Heart left ventricle (tissue), 13 donors: ENCODE measurements at regions not wholly inside any gene's neighbourhood (a gene's known extent, or its start where the extent isn't known, plus 50 kb on each side); places are given as distances from the start of the nearest gene placed in this dataset.

Source experiments
- POLR2A ChIP-seq, 2 donors: fragments of 450-650 bp; IDR thresholded peaks; one replicate each; pipeline ENCODE4 v1.6.1; 2017; ENCODE audit warnings: antibody characterized with exemption in 2 of 2, mild to moderate bottlenecking in 2 of 2, moderate library complexity in 2 of 2
- TF ChIP-seq, protein P1 (sequence below), 12 donors: fragments of 200-600 bp; sonication (generic) in 4 of 12; IDR thresholded peaks; one replicate each; pipeline versions ENCODE4 v1.5.0 to v1.8.0; 2018 to 2022; ENCODE audit warnings: antibody characterized with exemption in 12 of 12, mild to moderate bottlenecking in 5 of 12
- donor health status: ischemic (EF 13 %, LVEDD 7.1; RV severe dilation, severe dysfunction).
- donor health status: DM: no; HTN: yes; CAD: no.
- donor health status: DM: no; HTN: no; CAD: no.
- donor health status: ischemic (EF 25% LVEDD 6.9; RV normal size, moderate dysfunction).
- donor health status: ischemic (EF 25% LVEDD 5.7; RV mildly dilated, moderate dysfunction).
- donor health status: ischemic (EF 35%, LVEDD 5.7; RV mildly dilated, moderate dysfunction).
- donor health status: nonischemic (EF 11% LVEDD 7.7; RV severe dilation, severe dysfunction).
- donor health status: DM: yes; HTN: yes; CAD: no.
- donor health status: PGD.
- donor health status: ischemic (EF 29% LVEDD 5.4; RV normal size, mild dysfunction).
- donor health status: nonischemic (EF 23%, LVEDD 6.1; RV moderate dilation, normal function).

GRCh38 chr11:47906066-47906465 lies 57.9 kb upstream of the NUP160 start:
- TF ChIP-seq, protein P1, sequence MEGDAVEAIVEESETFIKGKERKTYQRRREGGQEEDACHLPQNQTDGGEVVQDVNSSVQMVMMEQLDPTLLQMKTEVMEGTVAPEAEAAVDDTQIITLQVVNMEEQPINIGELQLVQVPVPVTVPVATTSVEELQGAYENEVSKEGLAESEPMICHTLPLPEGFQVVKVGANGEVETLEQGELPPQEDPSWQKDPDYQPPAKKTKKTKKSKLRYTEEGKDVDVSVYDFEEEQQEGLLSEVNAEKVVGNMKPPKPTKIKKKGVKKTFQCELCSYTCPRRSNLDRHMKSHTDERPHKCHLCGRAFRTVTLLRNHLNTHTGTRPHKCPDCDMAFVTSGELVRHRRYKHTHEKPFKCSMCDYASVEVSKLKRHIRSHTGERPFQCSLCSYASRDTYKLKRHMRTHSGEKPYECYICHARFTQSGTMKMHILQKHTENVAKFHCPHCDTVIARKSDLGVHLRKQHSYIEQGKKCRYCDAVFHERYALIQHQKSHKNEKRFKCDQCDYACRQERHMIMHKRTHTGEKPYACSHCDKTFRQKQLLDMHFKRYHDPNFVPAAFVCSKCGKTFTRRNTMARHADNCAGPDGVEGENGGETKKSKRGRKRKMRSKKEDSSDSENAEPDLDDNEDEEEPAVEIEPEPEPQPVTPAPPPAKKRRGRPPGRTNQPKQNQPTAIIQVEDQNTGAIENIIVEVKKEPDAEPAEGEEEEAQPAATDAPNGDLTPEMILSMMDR (IDR thresholded peaks at IDR 0.05): no peak
- no peak for TF ChIP-seq POLR2A (IDR thresholded peaks at IDR 0.05)
